ENCODE measurements at regions not wholly inside any gene's neighbourhood (a gene's known extent, or its start where the extent isn't known, plus 50 kb on each side); places are given as distances from the start of the nearest gene placed in this dataset.

- TF ChIP-seq, protein P1, sequence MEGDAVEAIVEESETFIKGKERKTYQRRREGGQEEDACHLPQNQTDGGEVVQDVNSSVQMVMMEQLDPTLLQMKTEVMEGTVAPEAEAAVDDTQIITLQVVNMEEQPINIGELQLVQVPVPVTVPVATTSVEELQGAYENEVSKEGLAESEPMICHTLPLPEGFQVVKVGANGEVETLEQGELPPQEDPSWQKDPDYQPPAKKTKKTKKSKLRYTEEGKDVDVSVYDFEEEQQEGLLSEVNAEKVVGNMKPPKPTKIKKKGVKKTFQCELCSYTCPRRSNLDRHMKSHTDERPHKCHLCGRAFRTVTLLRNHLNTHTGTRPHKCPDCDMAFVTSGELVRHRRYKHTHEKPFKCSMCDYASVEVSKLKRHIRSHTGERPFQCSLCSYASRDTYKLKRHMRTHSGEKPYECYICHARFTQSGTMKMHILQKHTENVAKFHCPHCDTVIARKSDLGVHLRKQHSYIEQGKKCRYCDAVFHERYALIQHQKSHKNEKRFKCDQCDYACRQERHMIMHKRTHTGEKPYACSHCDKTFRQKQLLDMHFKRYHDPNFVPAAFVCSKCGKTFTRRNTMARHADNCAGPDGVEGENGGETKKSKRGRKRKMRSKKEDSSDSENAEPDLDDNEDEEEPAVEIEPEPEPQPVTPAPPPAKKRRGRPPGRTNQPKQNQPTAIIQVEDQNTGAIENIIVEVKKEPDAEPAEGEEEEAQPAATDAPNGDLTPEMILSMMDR (IDR thresholded peaks at IDR 0.05), result no peak
- no peak for TF ChIP-seq POLR2A (IDR thresholded peaks at IDR 0.05)
Observed at GRCh38 chr6:33926451-33926850, 122.6 kb upstream of the MLN start.

All from lower leg skin (tissue), 3 donors.